WI38 (cell line): ENCODE measurements at regions not wholly inside any gene's neighbourhood (a gene's known extent, or its start where the extent isn't known, plus 50 kb on each side); places are given as distances from the start of the nearest gene placed in this dataset.

Experiments used
- H3K4me3 ChIP-seq: 2 replicates; pipeline ENCODE4 v1.5.1; 2011; ENCODE audit warnings: low read depth, mild to moderate bottlenecking, control low read depth, low read length
- TF ChIP-seq, protein P1 (sequence below): IDR thresholded peaks from 2 replicates; pipeline ENCODE4 v1.5.1; 2012; ENCODE audit warnings: low read depth, mild to moderate bottlenecking, control low read depth, low read length

- H3K4me3 ChIP-seq, result no peak overlapping the region
- TF ChIP-seq, protein P1, sequence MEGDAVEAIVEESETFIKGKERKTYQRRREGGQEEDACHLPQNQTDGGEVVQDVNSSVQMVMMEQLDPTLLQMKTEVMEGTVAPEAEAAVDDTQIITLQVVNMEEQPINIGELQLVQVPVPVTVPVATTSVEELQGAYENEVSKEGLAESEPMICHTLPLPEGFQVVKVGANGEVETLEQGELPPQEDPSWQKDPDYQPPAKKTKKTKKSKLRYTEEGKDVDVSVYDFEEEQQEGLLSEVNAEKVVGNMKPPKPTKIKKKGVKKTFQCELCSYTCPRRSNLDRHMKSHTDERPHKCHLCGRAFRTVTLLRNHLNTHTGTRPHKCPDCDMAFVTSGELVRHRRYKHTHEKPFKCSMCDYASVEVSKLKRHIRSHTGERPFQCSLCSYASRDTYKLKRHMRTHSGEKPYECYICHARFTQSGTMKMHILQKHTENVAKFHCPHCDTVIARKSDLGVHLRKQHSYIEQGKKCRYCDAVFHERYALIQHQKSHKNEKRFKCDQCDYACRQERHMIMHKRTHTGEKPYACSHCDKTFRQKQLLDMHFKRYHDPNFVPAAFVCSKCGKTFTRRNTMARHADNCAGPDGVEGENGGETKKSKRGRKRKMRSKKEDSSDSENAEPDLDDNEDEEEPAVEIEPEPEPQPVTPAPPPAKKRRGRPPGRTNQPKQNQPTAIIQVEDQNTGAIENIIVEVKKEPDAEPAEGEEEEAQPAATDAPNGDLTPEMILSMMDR, result no peak
These were observed 118.2 kb upstream of the MTAP start for GRCh38 chr9:21684231-21684630.

DNA sequence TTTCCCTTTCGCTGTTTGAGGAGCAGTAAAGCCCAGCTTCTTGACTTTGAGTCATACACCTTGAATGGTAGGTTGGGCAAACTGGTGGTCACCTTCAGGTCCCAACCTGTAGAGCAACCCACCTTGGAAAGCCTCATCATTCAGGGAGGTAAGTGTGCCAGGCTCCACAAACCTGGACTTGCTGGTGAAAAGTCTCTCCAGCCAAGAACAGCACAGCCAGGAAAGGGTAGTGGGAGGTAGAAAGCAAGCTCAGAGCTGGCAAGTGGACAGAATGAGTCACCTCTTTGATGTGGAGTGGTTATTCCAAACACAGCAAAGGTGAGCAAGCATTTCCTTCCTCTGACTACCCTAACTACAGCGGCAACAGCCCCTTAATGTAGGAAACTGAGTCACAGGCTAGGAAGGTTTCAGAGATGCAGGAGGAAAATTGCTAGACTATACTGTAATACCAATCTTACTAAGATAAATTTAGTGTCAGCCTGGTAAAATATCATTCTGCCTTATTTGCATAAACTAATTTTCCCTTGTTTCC lies 117.5 kb upstream of the MTAP start:
- H3K4me3 ChIP-seq, result no peak overlapping the region
- TF ChIP-seq, protein P1, result no peak

GRCh38 chr9:21685502-21685901 lies 116.9 kb upstream of the MTAP start:
- no peak overlapping the region for H3K4me3 ChIP-seq
- TF ChIP-seq, protein P1, result no peak

GRCh38 chr9:21686738-21687137 lies 115.7 kb upstream of the MTAP start:
- TF ChIP-seq, protein P1, result no peak

GRCh38 chr9:21687351-21687750 lies 115.1 kb upstream of the MTAP start:
- TF ChIP-seq, protein P1, result no peak
- H3K4me3 ChIP-seq, result no peak overlapping the region

More at GRCh38 chr9:21686738-21687137, 115.7 kb upstream of the MTAP start:
- no peak overlapping the region for H3K4me3 ChIP-seq

- H3K4me3 ChIP-seq, result peak overlapping the region; percentile 8; the same call in 1 of the 2 replicates
- TF ChIP-seq, protein P1, result no peak
These were observed 114.0 kb upstream of the MTAP start for GRCh38 chr9:21688108-21689102.

- H3K4me3 ChIP-seq, result no peak overlapping the region
- TF ChIP-seq, protein P1, result no peak
These were observed 112.6 kb upstream of the MTAP start for GRCh38 chr9:21689854-21690253.
